ENCODE measurements at regions not wholly inside any gene's neighbourhood (a gene's known extent, or its start where the extent isn't known, plus 50 kb on each side); places are given as distances from the start of the nearest gene placed in this dataset.

GRCh38 chr5:71949772-71950171 lies 157.5 kb upstream of the MAP1B start:
- TF ChIP-seq POLR2A (IDR thresholded peaks at IDR 0.05; ENCODE audit: low read length), result no peak
- no peak for TF ChIP-seq GATA1 (IDR thresholded peaks at IDR 0.05; ENCODE audit: low read depth, low read length)
